Muscle layer of duodenum (tissue), 2 donors: ENCODE measurements at regions not wholly inside any gene's neighbourhood (a gene's known extent, or its start where the extent isn't known, plus 50 kb on each side); places are given as distances from the start of the nearest gene placed in this dataset.

Experiments
- H3K27ac ChIP-seq: one replicate; pipeline ENCODE4 v1.7.0; 2013; ENCODE audit warnings: mild to moderate bottlenecking, low read length
- H3K27me3 ChIP-seq: one replicate; pipeline ENCODE4 v1.7.0; 2013; ENCODE audit warnings: low read depth, mild to moderate bottlenecking, control low read depth, low read length
- H3K36me3 ChIP-seq, 2 donors: one replicate each; pipeline ENCODE4 v1.7.0; 2013; ENCODE audit warnings: low read length in 2 of 2, control low read depth in 1 of 2, mild to moderate bottlenecking in 1 of 2; ENCODE audit not compliant: insufficient read depth in 2 of 2, control insufficient read depth in 1 of 2
- H3K4me1 ChIP-seq, 2 donors: one replicate each; pipeline ENCODE4 v1.7.0; 2013; ENCODE audit warnings: low read length in 2 of 2, mild to moderate bottlenecking in 2 of 2, control low read depth in 1 of 2, moderate library complexity in 1 of 2; ENCODE audit not compliant: insufficient read depth in 2 of 2, control insufficient read depth in 1 of 2
- H3K4me3 ChIP-seq, 2 donors: one replicate each; pipeline ENCODE4 v1.7.0; 2013; ENCODE audit warnings: low read length in 2 of 2, low read depth in 1 of 2, mild to moderate bottlenecking in 1 of 2
- H3K9me3 ChIP-seq, 2 donors: one replicate each; pipeline ENCODE4 v1.7.0; 2013; ENCODE audit warnings: low read length in 2 of 2, control low read depth in 1 of 2, mild to moderate bottlenecking in 1 of 2; ENCODE audit not compliant: control insufficient read depth in 1 of 2
- donor health status: healthy.

GRCh38 chr4:92182006-92182735 lies 121.6 kb upstream of the GRID2 start:
- Histone ChIP-seq H3K27ac (no peak overlapping the region), H3K4me3 (no peak overlapping the region), H3K27me3 (no peaks in the 10 kb centered on the region), H3K9me3 (no peaks in the 10 kb centered on the region), H3K36me3 (no peaks in the 10 kb centered on the region), H3K4me1 (no peaks in the 10 kb centered on the region)

- no peak overlapping the region for H3K4me3 ChIP-seq
- no peak overlapping the region for H3K27ac ChIP-seq
- H3K36me3 ChIP-seq: no peaks in the 10 kb centered on the region
- no peaks in the 10 kb centered on the region for H3K4me1 ChIP-seq
- no peaks in the 10 kb centered on the region for H3K27me3 ChIP-seq
- H3K9me3 ChIP-seq: no peaks in the 10 kb centered on the region
Observed at GRCh38 chr4:92182736-92183407, 120.9 kb upstream of the GRID2 start.

GRCh38 chr4:92183825-92184224 lies 119.9 kb upstream of the GRID2 start:
- Histone ChIP-seq H3K27me3 (no peaks in the 10 kb centered on the region), H3K9me3 (no peaks in the 10 kb centered on the region), H3K27ac (no peak overlapping the region), H3K4me1 (no peaks in the 10 kb centered on the region), H3K4me3 (no peak overlapping the region), H3K36me3 (no peaks in the 10 kb centered on the region)

GRCh38 chr4:92184566-92184965 lies 119.2 kb upstream of the GRID2 start:
- Histone ChIP-seq H3K27me3 (no peaks in the 10 kb centered on the region), H3K27ac (no peak overlapping the region), H3K4me1 (no peaks in the 10 kb centered on the region), H3K9me3 (no peaks in the 10 kb centered on the region), H3K36me3 (no peaks in the 10 kb centered on the region), H3K4me3 (no peak overlapping the region)

- Histone ChIP-seq H3K27ac (no peak overlapping the region), H3K9me3 (no peaks in the 10 kb centered on the region), H3K4me3 (no peak overlapping the region), H3K27me3 (no peaks in the 10 kb centered on the region), H3K36me3 (no peaks in the 10 kb centered on the region), H3K4me1 (no peaks in the 10 kb centered on the region)
Observed at GRCh38 chr4:92186239-92186638, 117.5 kb upstream of the GRID2 start.

GRCh38 chr4:92189146-92189545 lies 114.6 kb upstream of the GRID2 start:
- Histone ChIP-seq H3K4me3 (no peak overlapping the region), H3K27me3 (no peaks in the 10 kb centered on the region), H3K36me3 (no peaks in the 10 kb centered on the region), H3K27ac (no peak overlapping the region), H3K4me1 (no peaks in the 10 kb centered on the region), H3K9me3 (no peaks in the 10 kb centered on the region)

- no peaks in the 10 kb centered on the region for H3K9me3 ChIP-seq
- H3K36me3 ChIP-seq: no peaks in the 10 kb centered on the region
- H3K4me3 ChIP-seq: no peak overlapping the region
- no peaks in the 10 kb centered on the region for H3K27me3 ChIP-seq
- H3K4me1 ChIP-seq: no peaks in the 10 kb centered on the region
- H3K27ac ChIP-seq: no peak overlapping the region
Observed at GRCh38 chr4:92198711-92199110, 105.1 kb upstream of the GRID2 start.

GRCh38 chr4:92199135-92199534 lies 104.6 kb upstream of the GRID2 start:
- no peaks in the 10 kb centered on the region for H3K36me3 ChIP-seq
- no peak overlapping the region for H3K27ac ChIP-seq
- no peaks in the 10 kb centered on the region for H3K27me3 ChIP-seq
- H3K9me3 ChIP-seq: no peaks in the 10 kb centered on the region
- no peak overlapping the region for H3K4me3 ChIP-seq
- H3K4me1 ChIP-seq: no peaks in the 10 kb centered on the region

GRCh38 chr4:92210906-92211305 lies 92.9 kb upstream of the GRID2 start:
- H3K9me3 ChIP-seq: no peaks in the 10 kb centered on the region
- no peaks in the 10 kb centered on the region for H3K4me1 ChIP-seq
- H3K4me3 ChIP-seq: no peak overlapping the region
- no peaks in the 10 kb centered on the region for H3K27me3 ChIP-seq
- no peaks in the 10 kb centered on the region for H3K36me3 ChIP-seq
- no peak overlapping the region for H3K27ac ChIP-seq

GRCh38 chr4:92215476-92215875 lies 88.3 kb upstream of the GRID2 start:
- Histone ChIP-seq H3K27ac (no peak overlapping the region), H3K36me3 (no peaks in the 10 kb centered on the region), H3K4me3 (no peak overlapping the region), H3K27me3 (no peaks in the 10 kb centered on the region), H3K9me3 (peaks cover 0 to 5% of the 10 kb centered on the region in 2 donors), H3K4me1 (no peaks in the 10 kb centered on the region)

- Histone ChIP-seq H3K4me1 (no peaks in the 10 kb centered on the region), H3K27me3 (no peaks in the 10 kb centered on the region), H3K36me3 (no peaks in the 10 kb centered on the region), H3K27ac (no peak overlapping the region), H3K4me3 (no peak overlapping the region), H3K9me3 (no peaks in the 10 kb centered on the region)
Observed at GRCh38 chr4:92231511-92231910, 72.3 kb upstream of the GRID2 start.

- Histone ChIP-seq H3K27ac (no peak overlapping the region), H3K4me3 (no peak overlapping the region), H3K9me3 (no peaks in the 10 kb centered on the region), H3K27me3 (no peaks in the 10 kb centered on the region), H3K4me1 (no peaks in the 10 kb centered on the region), H3K36me3 (no peaks in the 10 kb centered on the region)
Observed at GRCh38 chr4:92232566-92232965, 71.2 kb upstream of the GRID2 start.
